Neuron (in vitro differentiated cells): ENCODE measurements at regions not wholly inside any gene's neighbourhood (a gene's known extent, or its start where the extent isn't known, plus 50 kb on each side); places are given as distances from the start of the nearest gene placed in this dataset.

Source experiments
- H2AFZ ChIP-seq: one replicate; pipeline ENCODE4 v1.6.1; 2013; ENCODE audit warnings: low read depth, mild to moderate bottlenecking, inconsistent platforms, low read length, moderate library complexity
- H3K27me3 ChIP-seq: one replicate; pipeline ENCODE4 v1.6.1; 2013; ENCODE audit warnings: low read length; ENCODE audit not compliant: insufficient read depth
- H3K36me3 ChIP-seq: one replicate; pipeline ENCODE4 v1.6.1; 2013; ENCODE audit warnings: low read length; ENCODE audit not compliant: insufficient read depth
- H3K4me1 ChIP-seq: one replicate; pipeline ENCODE4 v1.6.1; 2013; ENCODE audit warnings: low read length; ENCODE audit not compliant: insufficient read depth
- H3K4me3 ChIP-seq: 2 replicates; pipeline ENCODE4 v1.5.1; 2013; ENCODE audit warnings: mild to moderate bottlenecking, low read length, moderate library complexity
- H3K9me3 ChIP-seq: one replicate; pipeline ENCODE4 v1.6.1; 2013; ENCODE audit warnings: low read length

GRCh38 chr12:42967850-42968249 lies 378.3 kb upstream of the PRICKLE1 start:
- no peaks in the 10 kb centered on the region for H3K9me3 ChIP-seq
- no peaks in the 10 kb centered on the region for H3K27me3 ChIP-seq
- no peaks in the 10 kb centered on the region for H3K4me1 ChIP-seq
- H3K36me3 ChIP-seq: no peaks in the 10 kb centered on the region
- no peak overlapping the region for H2AFZ ChIP-seq
- H3K4me3 ChIP-seq: no peak overlapping the region

GRCh38 chr12:42963988-42964387 lies 374.4 kb upstream of the PRICKLE1 start:
- Histone ChIP-seq H3K4me1 (no peaks in the 10 kb centered on the region), H3K36me3 (no peaks in the 10 kb centered on the region)

GRCh38 chr12:42962384-42962783 lies 372.8 kb upstream of the PRICKLE1 start:
- Histone ChIP-seq H3K4me3 (no peak overlapping the region), H3K27me3 (no peaks in the 10 kb centered on the region)

More at GRCh38 chr12:42963988-42964387, 374.4 kb upstream of the PRICKLE1 start:
- Histone ChIP-seq H3K9me3 (no peaks in the 10 kb centered on the region), H2AFZ (no peak overlapping the region), H3K4me3 (no peak overlapping the region), H3K27me3 (no peaks in the 10 kb centered on the region)

GRCh38 chr12:42961395-42961794 lies 371.8 kb upstream of the PRICKLE1 start:
- H3K9me3 ChIP-seq: no peaks in the 10 kb centered on the region
- H3K36me3 ChIP-seq: no peaks in the 10 kb centered on the region
- no peaks in the 10 kb centered on the region for H3K4me1 ChIP-seq
- H2AFZ ChIP-seq: no peak overlapping the region
- no peak overlapping the region for H3K4me3 ChIP-seq
- H3K27me3 ChIP-seq: no peaks in the 10 kb centered on the region

More at GRCh38 chr12:42962384-42962783, 372.8 kb upstream of the PRICKLE1 start:
- H3K4me1 ChIP-seq: no peaks in the 10 kb centered on the region
- no peak overlapping the region for H2AFZ ChIP-seq
- no peaks in the 10 kb centered on the region for H3K36me3 ChIP-seq
- no peaks in the 10 kb centered on the region for H3K9me3 ChIP-seq

- Histone ChIP-seq H2AFZ (no peak overlapping the region), H3K9me3 (no peaks in the 10 kb centered on the region), H3K4me3 (no peak overlapping the region), H3K27me3 (no peaks in the 10 kb centered on the region), H3K36me3 (no peaks in the 10 kb centered on the region), H3K4me1 (no peaks in the 10 kb centered on the region)
Observed at GRCh38 chr12:42960087-42960527, 370.6 kb upstream of the PRICKLE1 start.

- Histone ChIP-seq H3K27me3 (no peaks in the 10 kb centered on the region), H3K4me1 (no peaks in the 10 kb centered on the region)
Observed at GRCh38 chr12:42958291-42958674, 368.7 kb upstream of the PRICKLE1 start.

GRCh38 chr12:42957561-42958290 lies 368.2 kb upstream of the PRICKLE1 start:
- Histone ChIP-seq H3K4me3 (no peak overlapping the region), H3K9me3 (no peaks in the 10 kb centered on the region), H2AFZ (no peak overlapping the region), H3K27me3 (no peaks in the 10 kb centered on the region), H3K4me1 (no peaks in the 10 kb centered on the region), H3K36me3 (no peaks in the 10 kb centered on the region)

More at GRCh38 chr12:42958291-42958674, 368.7 kb upstream of the PRICKLE1 start:
- no peaks in the 10 kb centered on the region for H3K36me3 ChIP-seq
- no peaks in the 10 kb centered on the region for H3K9me3 ChIP-seq
- no peak overlapping the region for H3K4me3 ChIP-seq
- H2AFZ ChIP-seq: no peak overlapping the region

GRCh38 chr12:42957136-42957535 lies 367.6 kb upstream of the PRICKLE1 start:
- Histone ChIP-seq H3K36me3 (no peaks in the 10 kb centered on the region), H3K4me1 (no peaks in the 10 kb centered on the region), H3K27me3 (no peaks in the 10 kb centered on the region), H3K4me3 (no peak overlapping the region), H2AFZ (no peak overlapping the region), H3K9me3 (no peaks in the 10 kb centered on the region)

GRCh38 chr12:42953021-42953420 lies 363.5 kb upstream of the PRICKLE1 start:
- Histone ChIP-seq H3K4me1 (no peaks in the 10 kb centered on the region), H3K4me3 (no peak overlapping the region), H3K36me3 (no peaks in the 10 kb centered on the region), H2AFZ (no peak overlapping the region), H3K9me3 (no peaks in the 10 kb centered on the region), H3K27me3 (no peaks in the 10 kb centered on the region)

- Histone ChIP-seq H3K36me3 (no peaks in the 10 kb centered on the region), H3K4me3 (no peak overlapping the region), H3K27me3 (no peaks in the 10 kb centered on the region), H3K9me3 (no peaks in the 10 kb centered on the region), H3K4me1 (no peaks in the 10 kb centered on the region), H2AFZ (no peak overlapping the region)
Observed at GRCh38 chr12:42946871-42947381, 357.4 kb upstream of the PRICKLE1 start.

- H3K4me1 ChIP-seq: no peaks in the 10 kb centered on the region
- H3K27me3 ChIP-seq: no peaks in the 10 kb centered on the region
- H2AFZ ChIP-seq: no peak overlapping the region
- no peaks in the 10 kb centered on the region for H3K36me3 ChIP-seq
- H3K4me3 ChIP-seq: no peak overlapping the region
- no peaks in the 10 kb centered on the region for H3K9me3 ChIP-seq
Observed at GRCh38 chr12:42945927-42946326, 356.4 kb upstream of the PRICKLE1 start.

- Histone ChIP-seq H3K4me3 (no peak overlapping the region), H3K36me3 (no peaks in the 10 kb centered on the region), H3K27me3 (no peaks in the 10 kb centered on the region), H2AFZ (no peak overlapping the region), H3K9me3 (no peaks in the 10 kb centered on the region), H3K4me1 (no peaks in the 10 kb centered on the region)
Observed at GRCh38 chr12:42944516-42944915, 355.0 kb upstream of the PRICKLE1 start.

GRCh38 chr12:42936991-42937390 lies 347.4 kb upstream of the PRICKLE1 start:
- no peak overlapping the region for H2AFZ ChIP-seq
- no peaks in the 10 kb centered on the region for H3K27me3 ChIP-seq
- no peaks in the 10 kb centered on the region for H3K9me3 ChIP-seq
- H3K4me1 ChIP-seq: no peaks in the 10 kb centered on the region
- H3K4me3 ChIP-seq: no peak overlapping the region
- no peaks in the 10 kb centered on the region for H3K36me3 ChIP-seq

- no peaks in the 10 kb centered on the region for H3K9me3 ChIP-seq
- H3K4me3 ChIP-seq: no peak overlapping the region
- no peaks in the 10 kb centered on the region for H3K36me3 ChIP-seq
- H3K4me1 ChIP-seq: no peaks in the 10 kb centered on the region
- H2AFZ ChIP-seq: no peak overlapping the region
- no peaks in the 10 kb centered on the region for H3K27me3 ChIP-seq
Observed at GRCh38 chr12:42936260-42936659, 346.7 kb upstream of the PRICKLE1 start.
